ENCODE measurements at regions not wholly inside any gene's neighbourhood (a gene's known extent, or its start where the extent isn't known, plus 50 kb on each side); places are given as distances from the start of the nearest gene placed in this dataset.

GRCh38 chr3:72661115-72661457 is 187.2 kb downstream of the SHQ1 start:
- H3K4me3 Mint-ChIP-seq (ENCODE audit: unreplicated experiment): no peak overlapping the region
- TF ChIP-seq, protein P1, sequence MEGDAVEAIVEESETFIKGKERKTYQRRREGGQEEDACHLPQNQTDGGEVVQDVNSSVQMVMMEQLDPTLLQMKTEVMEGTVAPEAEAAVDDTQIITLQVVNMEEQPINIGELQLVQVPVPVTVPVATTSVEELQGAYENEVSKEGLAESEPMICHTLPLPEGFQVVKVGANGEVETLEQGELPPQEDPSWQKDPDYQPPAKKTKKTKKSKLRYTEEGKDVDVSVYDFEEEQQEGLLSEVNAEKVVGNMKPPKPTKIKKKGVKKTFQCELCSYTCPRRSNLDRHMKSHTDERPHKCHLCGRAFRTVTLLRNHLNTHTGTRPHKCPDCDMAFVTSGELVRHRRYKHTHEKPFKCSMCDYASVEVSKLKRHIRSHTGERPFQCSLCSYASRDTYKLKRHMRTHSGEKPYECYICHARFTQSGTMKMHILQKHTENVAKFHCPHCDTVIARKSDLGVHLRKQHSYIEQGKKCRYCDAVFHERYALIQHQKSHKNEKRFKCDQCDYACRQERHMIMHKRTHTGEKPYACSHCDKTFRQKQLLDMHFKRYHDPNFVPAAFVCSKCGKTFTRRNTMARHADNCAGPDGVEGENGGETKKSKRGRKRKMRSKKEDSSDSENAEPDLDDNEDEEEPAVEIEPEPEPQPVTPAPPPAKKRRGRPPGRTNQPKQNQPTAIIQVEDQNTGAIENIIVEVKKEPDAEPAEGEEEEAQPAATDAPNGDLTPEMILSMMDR (IDR thresholded peaks at IDR 0.05; ENCODE audit: partially characterized antibody, unreplicated experiment): no peak
- H3K27me3 Mint-ChIP-seq (ENCODE audit: unreplicated experiment): peaks cover 2% of the 10 kb centered on the region
- H3K9me3 Mint-ChIP-seq (ENCODE audit: unreplicated experiment): peaks cover 2% of the 10 kb centered on the region
- H3K36me3 Mint-ChIP-seq (ENCODE audit: unreplicated experiment): no peaks in the 10 kb centered on the region
- H3K4me1 Mint-ChIP-seq (ENCODE audit: low read depth, unreplicated experiment): peaks cover 19% of the 10 kb centered on the region
- DNase-seq: no peak
- H3K27ac Mint-ChIP-seq (ENCODE audit: unreplicated experiment): no peak overlapping the region

DNA sequence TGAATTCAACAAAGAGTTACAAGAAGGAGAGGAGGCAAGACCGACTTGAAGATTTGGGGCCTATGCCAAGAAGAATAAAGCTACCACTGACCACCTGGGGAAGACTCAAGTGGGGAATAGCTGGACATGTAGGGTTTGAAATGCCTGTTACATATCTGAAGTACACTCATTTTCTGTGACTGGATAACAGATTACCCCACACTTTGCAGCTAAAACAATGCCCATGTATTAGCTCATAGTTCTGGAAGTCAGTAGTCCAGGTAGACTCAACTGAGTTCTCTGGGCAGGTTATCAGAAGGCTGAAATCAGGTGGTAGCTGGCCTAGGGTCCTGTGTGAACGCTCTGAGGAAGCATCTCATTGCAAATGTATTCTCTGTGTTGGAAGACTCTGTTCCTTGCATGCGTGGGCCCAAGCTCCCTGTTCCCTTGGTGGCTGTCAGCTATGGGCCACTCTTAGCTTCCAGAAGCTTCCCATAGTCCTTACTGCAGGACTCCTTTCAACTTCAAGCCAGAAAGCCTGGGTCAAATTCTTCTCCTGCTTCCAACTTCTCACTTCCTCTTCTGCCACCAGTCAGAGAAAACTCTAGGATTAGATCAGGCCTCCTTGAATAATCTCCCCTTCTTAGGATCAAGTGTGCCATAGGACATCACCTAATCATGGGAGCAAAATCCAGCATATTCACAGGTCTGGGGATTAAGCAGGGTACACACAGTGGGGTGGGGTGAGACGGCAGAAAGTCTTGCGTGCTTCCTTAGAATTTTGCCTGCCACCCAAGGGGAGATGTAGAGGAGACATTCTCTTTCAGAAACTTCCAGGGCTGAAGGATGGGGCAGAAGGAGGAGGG is 187.8 kb downstream of the SHQ1 start:
- TF ChIP-seq, protein P1 (IDR thresholded peaks at IDR 0.05; ENCODE audit: partially characterized antibody, unreplicated experiment): no peak
- H3K4me3 Mint-ChIP-seq (ENCODE audit: unreplicated experiment): no peak overlapping the region
- no peak for DNase-seq
- peaks cover 13% of the 10 kb centered on the region for H3K4me1 Mint-ChIP-seq (ENCODE audit: low read depth, unreplicated experiment)
- H3K27ac Mint-ChIP-seq (ENCODE audit: unreplicated experiment): no peak overlapping the region
- peaks cover 2% of the 10 kb centered on the region for H3K27me3 Mint-ChIP-seq (ENCODE audit: unreplicated experiment)
- no peaks in the 10 kb centered on the region for H3K36me3 Mint-ChIP-seq (ENCODE audit: unreplicated experiment)
- H3K9me3 Mint-ChIP-seq (ENCODE audit: unreplicated experiment): peaks cover 2% of the 10 kb centered on the region

GRCh38 chr3:72659596-72659995 is 188.6 kb downstream of the SHQ1 start:
- Mint-ChIP-seq H3K4me1 (ENCODE audit: low read depth, unreplicated experiment) (peaks cover 11% of the 10 kb centered on the region), H3K9me3 (ENCODE audit: unreplicated experiment) (peaks cover 2% of the 10 kb centered on the region), H3K4me3 (ENCODE audit: unreplicated experiment) (no peak overlapping the region), H3K36me3 (ENCODE audit: unreplicated experiment) (no peaks in the 10 kb centered on the region), H3K27ac (ENCODE audit: unreplicated experiment) (peak overlapping the region; percentile 75), H3K27me3 (ENCODE audit: unreplicated experiment) (peaks cover 2% of the 10 kb centered on the region)
- TF ChIP-seq, protein P1 (IDR thresholded peaks at IDR 0.05; ENCODE audit: partially characterized antibody, unreplicated experiment): no peak
- no peak for DNase-seq

- peaks cover 2% of the 10 kb centered on the region for H3K9me3 Mint-ChIP-seq (ENCODE audit: unreplicated experiment)
- H3K27ac Mint-ChIP-seq (ENCODE audit: unreplicated experiment): peak overlapping the region; percentile 75
- no peaks in the 10 kb centered on the region for H3K36me3 Mint-ChIP-seq (ENCODE audit: unreplicated experiment)
- TF ChIP-seq, protein P1 (IDR thresholded peaks at IDR 0.05; ENCODE audit: partially characterized antibody, unreplicated experiment): no peak
- H3K27me3 Mint-ChIP-seq (ENCODE audit: unreplicated experiment): peaks cover 2% of the 10 kb centered on the region
- H3K4me1 Mint-ChIP-seq (ENCODE audit: low read depth, unreplicated experiment): peaks cover 11% of the 10 kb centered on the region
- no peak for DNase-seq
- H3K4me3 Mint-ChIP-seq (ENCODE audit: unreplicated experiment): no peak overlapping the region
Measured at GRCh38 chr3:72659188-72659587, 189.1 kb downstream of the SHQ1 start.

- Mint-ChIP-seq H3K4me1 (ENCODE audit: low read depth, unreplicated experiment) (peaks cover 11% of the 10 kb centered on the region), H3K36me3 (ENCODE audit: unreplicated experiment) (no peaks in the 10 kb centered on the region), H3K4me3 (ENCODE audit: unreplicated experiment) (no peak overlapping the region), H3K9me3 (ENCODE audit: unreplicated experiment) (peaks cover 2% of the 10 kb centered on the region), H3K27me3 (ENCODE audit: unreplicated experiment) (peaks cover 2% of the 10 kb centered on the region), H3K27ac (ENCODE audit: unreplicated experiment) (no peak overlapping the region)
- TF ChIP-seq, protein P1 (IDR thresholded peaks at IDR 0.05; ENCODE audit: partially characterized antibody, unreplicated experiment): no peak
- DNase-seq: no peak
Measured at GRCh38 chr3:72658466-72659100, 189.7 kb downstream of the SHQ1 start.

All from glutamatergic neuron (in vitro differentiated cells).